ENCODE measurements at regions not wholly inside any gene's neighbourhood (a gene's known extent, or its start where the extent isn't known, plus 50 kb on each side); places are given as distances from the start of the nearest gene placed in this dataset.
"Not testable (repeated sequence)": the region's sequence is repeated elsewhere in the genome, so short reads cannot be mapped to it uniquely, and the experiment has no call there.

- DNase-seq = no peak
Observed at GRCh38 chr10:130689743-130690626, 553.8 kb downstream of the GLRX3 start.

GRCh38 chr10:130691776-130692175, 555.6 kb downstream of the GLRX3 start:
- no peak for DNase-seq

- DNase-seq = no peak
Observed at GRCh38 chr10:130696870-130697269, 560.7 kb downstream of the GLRX3 start.

- no peak for DNase-seq
Observed at GRCh38 chr10:130707389-130707979, 571.3 kb downstream of the GLRX3 start.

- DNase-seq = no peak
Observed at GRCh38 chr10:130708465-130709070, 572.4 kb downstream of the GLRX3 start.

- no peak for DNase-seq
Observed at GRCh38 chr10:130709415-130709814, 573.2 kb downstream of the GLRX3 start.

GRCh38 chr10:130711072-130711471, 574.9 kb downstream of the GLRX3 start:
- DNase-seq = no peak

- DNase-seq = no peak
Observed at GRCh38 chr10:130713135-130713534, 576.9 kb downstream of the GLRX3 start.

- DNase-seq = no peak
Observed at GRCh38 chr10:130713731-130714130, 577.5 kb downstream of the GLRX3 start.

- no peak for DNase-seq
Observed at GRCh38 chr10:130714742-130715467, 578.7 kb downstream of the GLRX3 start.

GRCh38 chr10:130715686-130716670, 579.8 kb downstream of the GLRX3 start:
- no peak for DNase-seq

- no peak for DNase-seq
Observed at GRCh38 chr10:130717083-130717482, 580.9 kb downstream of the GLRX3 start.

GRCh38 chr10:130718744-130719447, 582.7 kb downstream of the GLRX3 start:
- not testable (repeated sequence) for DNase-seq

- no peak for DNase-seq
Observed at GRCh38 chr10:130719448-130719752, 583.2 kb downstream of the GLRX3 start.

GRCh38 chr10:130720235-130720634, 584.0 kb downstream of the GLRX3 start:
- no peak for DNase-seq

- DNase-seq = no peak
Observed at GRCh38 chr10:130721971-130722370, 585.8 kb downstream of the GLRX3 start.

- no peak for DNase-seq
Observed at GRCh38 chr10:130723704-130724103, 587.5 kb downstream of the GLRX3 start.

- DNase-seq = no peak
Observed at GRCh38 chr10:130725474-130725970, 586.0 kb downstream of the TCERG1L start.

- DNase-seq = no peak
Observed at GRCh38 chr10:130726996-130727725, 584.4 kb downstream of the TCERG1L start.

GRCh38 chr10:130727766-130728490, 583.6 kb downstream of the TCERG1L start:
- DNase-seq = no peak

Measured in DMS53 (cell line).